ENCODE measurements at regions not wholly inside any gene's neighbourhood (a gene's known extent, or its start where the extent isn't known, plus 50 kb on each side); places are given as distances from the start of the nearest gene placed in this dataset.

DNA sequence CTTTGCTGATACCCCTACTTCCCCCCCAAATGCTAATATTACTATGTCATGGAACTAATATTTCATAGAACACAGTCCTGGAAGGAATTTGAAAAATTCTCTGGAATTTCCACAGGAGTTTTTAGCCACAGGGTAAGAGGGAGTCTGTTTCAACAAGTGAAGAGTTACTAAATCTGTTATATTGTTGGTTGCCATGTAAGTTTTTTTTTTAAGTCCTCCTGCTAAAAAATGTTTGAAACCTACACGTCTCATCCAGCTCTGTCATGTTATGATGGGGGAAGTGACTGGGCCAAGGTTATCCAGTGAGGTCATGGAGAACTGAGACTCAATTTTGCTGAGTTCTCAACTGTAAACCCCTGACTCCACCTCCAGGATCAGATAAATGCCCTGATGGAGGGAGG lies 60.8 kb upstream of the USP24 start:
- H3K4me3 Mint-ChIP-seq: no peak overlapping the region
- no peaks in the 10 kb centered on the region for H3K9me3 Mint-ChIP-seq (ENCODE audit: low read depth)
- no peak for ATAC-seq
- H3K27ac Mint-ChIP-seq: no peak overlapping the region
- DNase-seq: no peak
- H3K4me1 Mint-ChIP-seq: peaks cover 27% of the 10 kb centered on the region
- CTCF ChIA-PET: interaction anchor here (7.8 kb wide), 1 partner anchor 135 kb away, joined by 92 read pairs; no protein-coding TSS in a partner anchor
- no peaks in the 10 kb centered on the region for H3K36me3 Mint-ChIP-seq
- H3K27me3 Mint-ChIP-seq: peaks cover 7% of the 10 kb centered on the region

GRCh38 chr1:55275151-55275748 lies 60.1 kb upstream of the USP24 start:
- CTCF ChIA-PET: interaction anchor here (7.8 kb wide), 1 partner anchor 134 kb away, joined by 92 read pairs; no protein-coding TSS in a partner anchor
- no peak for ATAC-seq
- Mint-ChIP-seq H3K27me3 (peaks cover 4% of the 10 kb centered on the region), H3K9me3 (ENCODE audit: low read depth) (no peaks in the 10 kb centered on the region), H3K4me3 (no peak overlapping the region), H3K36me3 (no peaks in the 10 kb centered on the region), H3K27ac (no peak overlapping the region), H3K4me1 (peaks cover 27% of the 10 kb centered on the region)
- no peak for DNase-seq

- Mint-ChIP-seq H3K27ac (peak overlapping the region; percentile 18), H3K9me3 (ENCODE audit: low read depth) (no peaks in the 10 kb centered on the region), H3K36me3 (peaks cover 2% of the 10 kb centered on the region), H3K4me3 (no peak overlapping the region), H3K4me1 (peaks cover 27% of the 10 kb centered on the region), H3K27me3 (peaks cover 11% of the 10 kb centered on the region)
- DNase-seq: no peak
- CTCF ChIA-PET: interaction anchor here (1.8 to 7.8 kb wide), 2 partner anchors 16 to 132 kb away, joined by 5 to 92 read pairs; no protein-coding TSS in a partner anchor
- peak; percentile 25 for ATAC-seq
Measured at GRCh38 chr1:55272994-55273393, 57.8 kb upstream of the USP24 start.

Data from activated CD8-positive, alpha-beta memory T cell treated with anti-CD3 and anti-CD28 coated beads, Interleukin-2, amount 10 ng/mL, durations not matched to agents 7 days and 5 days (primary cell).